PC-3 (cell line): ENCODE measurements at regions not wholly inside any gene's neighbourhood (a gene's known extent, or its start where the extent isn't known, plus 50 kb on each side); places are given as distances from the start of the nearest gene placed in this dataset.

ENCODE experiments used
- ATAC-seq: fragments of 200-7000 bp; cut with Tn5 transposase; 2 replicates; pipeline ENCODE4 v1.9.1; 2020; ENCODE audit warnings: mild to moderate bottlenecking, moderate library complexity
- BruUV-seq: library from RNA; stranded (reverse); fragments of 400-500 nt; replicated peaks from 2 replicates; lab custom pipeline; 2021; lab: Mats Ljungman, UMichigan
- CTCF ChIA-PET: fragments of 300-600 bp; sonication (Branson Sonifier 250); formaldehyde crosslinking; loops from one replicate; lab custom pipeline; 2022; ENCODE audit warnings: antibody characterized with exemption; lab: Charles Lee
- POLR2A ChIA-PET: fragments of 300-600 bp; sonication (Branson Sonifier 250); formaldehyde crosslinking; loops from one replicate; lab custom pipeline; 2022; ENCODE audit warnings: antibody characterized with exemption; ENCODE audit not compliant: unreplicated experiment; lab: Charles Lee
- DNase-seq: peaks from one replicate; pipeline ENCODE4 v3.0.0-alpha.2; 2015
- H2AFZ ChIP-seq: fragments of 300-600 bp; sonication (generic); 2 replicates; pipeline ENCODE4 v1.6.0; 2016; ENCODE audit warnings: antibody characterized with exemption, low read length
- H3F3A ChIP-seq: fragments of 300-600 bp; sonication (generic); one replicate; pipeline ENCODE4 v1.6.0; 2017; ENCODE audit warnings: antibody characterized with exemption, low read length, control low read depth, mild to moderate bottlenecking; ENCODE audit not compliant: unreplicated experiment
- H3K27ac ChIP-seq: fragments of 300-600 bp; sonication (generic); 2 replicates; pipeline ENCODE4 v1.5.1; 2016; ENCODE audit warnings: mild to moderate bottlenecking, low read length
- H3K27me3 ChIP-seq: fragments of 300-600 bp; sonication (generic); 2 replicates; pipeline ENCODE4 v1.6.1; 2016; ENCODE audit warnings: low read length, mixed read lengths
- H3K36me3 ChIP-seq: fragments of 300-600 bp; sonication (generic); 2 replicates; pipeline ENCODE4 v1.6.1; 2016; ENCODE audit warnings: low read depth, mixed run types, low read length, mixed read lengths
- H3K4me1 ChIP-seq: fragments of 300-600 bp; sonication (generic); 2 replicates; pipeline ENCODE4 v1.5.1; 2016; ENCODE audit warnings: low read length; ENCODE audit not compliant: insufficient read depth
- H3K4me2 ChIP-seq: fragments of 300-600 bp; sonication (generic); 2 replicates; pipeline ENCODE4 v1.6.0; 2016; ENCODE audit warnings: low read length
- H3K4me3 ChIP-seq: fragments of 300-600 bp; sonication (generic); 2 replicates; pipeline ENCODE4 v1.5.1; 2016; ENCODE audit warnings: mild to moderate bottlenecking, low read length, mixed read lengths
- H3K79me2 ChIP-seq: fragments of 300-600 bp; sonication (generic); 2 replicates; pipeline ENCODE4 v1.6.1; 2017; ENCODE audit warnings: low read length, mixed read lengths
- H3K9ac ChIP-seq: fragments of 300-600 bp; sonication (generic); 2 replicates; pipeline ENCODE4 v1.6.0; 2016; ENCODE audit warnings: mild to moderate bottlenecking, low read length
- H3K9me2 ChIP-seq: fragments of 300-600 bp; sonication (generic); replicated peaks from 2 replicates; pipeline ENCODE4 v1.6.1; 2016; ENCODE audit warnings: mixed run types, low read length, mixed read lengths
- H3K9me3 ChIP-seq: fragments of 300-600 bp; sonication (generic); 2 replicates; pipeline ENCODE4 v1.6.1; 2016; ENCODE audit warnings: low read length, mixed read lengths
- H4K20me1 ChIP-seq: fragments of 300-600 bp; sonication (generic); 2 replicates; pipeline ENCODE4 v1.6.1; 2016; ENCODE audit warnings: low read length, mixed read lengths
- EZH2 ChIP-seq: fragments of 300-600 bp; sonication (generic); IDR thresholded peaks from one replicate; pipeline ENCODE4 v1.6.1; 2017; ENCODE audit warnings: antibody characterized with exemption, mild to moderate bottlenecking, low read length; ENCODE audit not compliant: unreplicated experiment
- EZH2phosphoT487 ChIP-seq: fragments of 300-600 bp; sonication (generic); IDR thresholded peaks from 2 replicates; pipeline ENCODE4 v1.6.1; 2018; ENCODE audit warnings: mild to moderate bottlenecking, antibody characterized with exemption, low read length, borderline replicate concordance
- intact Hi-C: fragments of 100-400 bp; cut with micrococcal nuclease; formaldehyde crosslinking; loops from 2 replicates; pipeline ENCODE4 v1.9.0; 2023
- TF ChIP-seq, protein P1 (sequence below): fragments of 300-600 bp; sonication (generic); conservative IDR thresholded peaks from 2 replicates; pipeline ENCODE4 v1.5.1; 2017; ENCODE audit warnings: antibody characterized with exemption, low read depth, mild to moderate bottlenecking, low read length

DNA sequence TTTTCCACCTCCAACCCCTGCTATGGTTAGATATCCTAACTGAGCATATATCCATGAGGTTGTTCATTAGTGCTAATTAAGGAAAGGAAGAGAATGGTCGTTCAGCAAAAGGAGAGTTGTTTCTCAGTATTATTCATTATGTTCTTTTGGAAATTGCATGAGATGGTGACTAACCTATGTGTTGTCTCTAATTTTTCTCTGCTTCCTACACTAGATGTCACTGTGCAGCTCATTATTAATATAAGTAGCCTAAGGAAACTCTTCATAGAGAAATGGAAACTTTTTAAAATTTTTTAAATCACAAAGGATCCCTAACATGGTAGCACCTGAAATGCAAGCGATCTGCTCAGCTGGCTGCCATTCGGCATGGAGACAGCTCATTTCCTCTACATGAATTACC lies 67.7 kb upstream of the FAM9A start:
- peak overlapping the region; percentile 83 for H3K4me2 ChIP-seq
- H3K9me3 ChIP-seq: no peaks in the 10 kb centered on the region
- no peaks in the 10 kb centered on the region for H3K27me3 ChIP-seq
- peak overlapping the region; percentile 57 for H3K4me3 ChIP-seq
- peak; percentile 70 for ATAC-seq
- H3K9ac ChIP-seq: peak overlapping the region; percentile 93
- ChIA-PET POLR2A (interaction anchor here (0.6 kb wide), 1 partner anchor 528 kb away, joined by 3 read pairs; no protein-coding TSS in a partner anchor), CTCF (interaction anchor here (0.6 to 1.0 kb wide), 3 partner anchors 24 to 1229 kb away, joined by 3 to 9 read pairs (median 5); no protein-coding TSS in a partner anchor)
- H4K20me1 ChIP-seq: no peaks in the 10 kb centered on the region
- peak; percentile 57 for DNase-seq
- peak overlapping the region; percentile 100 for H3K27ac ChIP-seq
- no peaks in the 10 kb centered on the region for H3F3A ChIP-seq
- TSS peak; percentile 46 for BruUV-seq
- no peaks in the 10 kb centered on the region for H3K36me3 ChIP-seq
- H3K4me1 ChIP-seq: peaks cover 44% of the 10 kb centered on the region
- intact Hi-C loops: loop anchor here (1.0 to 2.0 kb wide), 6 partner anchors 24 to 594 kb away; no protein-coding TSS in a partner anchor
- H2AFZ ChIP-seq: peak overlapping the region; percentile 49; the same call in 1 of the 2 replicates
- no peaks in the 10 kb centered on the region for H3K9me2 ChIP-seq
- H3K79me2 ChIP-seq: no peaks in the 10 kb centered on the region
- TF ChIP-seq, protein P1, sequence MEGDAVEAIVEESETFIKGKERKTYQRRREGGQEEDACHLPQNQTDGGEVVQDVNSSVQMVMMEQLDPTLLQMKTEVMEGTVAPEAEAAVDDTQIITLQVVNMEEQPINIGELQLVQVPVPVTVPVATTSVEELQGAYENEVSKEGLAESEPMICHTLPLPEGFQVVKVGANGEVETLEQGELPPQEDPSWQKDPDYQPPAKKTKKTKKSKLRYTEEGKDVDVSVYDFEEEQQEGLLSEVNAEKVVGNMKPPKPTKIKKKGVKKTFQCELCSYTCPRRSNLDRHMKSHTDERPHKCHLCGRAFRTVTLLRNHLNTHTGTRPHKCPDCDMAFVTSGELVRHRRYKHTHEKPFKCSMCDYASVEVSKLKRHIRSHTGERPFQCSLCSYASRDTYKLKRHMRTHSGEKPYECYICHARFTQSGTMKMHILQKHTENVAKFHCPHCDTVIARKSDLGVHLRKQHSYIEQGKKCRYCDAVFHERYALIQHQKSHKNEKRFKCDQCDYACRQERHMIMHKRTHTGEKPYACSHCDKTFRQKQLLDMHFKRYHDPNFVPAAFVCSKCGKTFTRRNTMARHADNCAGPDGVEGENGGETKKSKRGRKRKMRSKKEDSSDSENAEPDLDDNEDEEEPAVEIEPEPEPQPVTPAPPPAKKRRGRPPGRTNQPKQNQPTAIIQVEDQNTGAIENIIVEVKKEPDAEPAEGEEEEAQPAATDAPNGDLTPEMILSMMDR: peak; percentile 64
- no peak for TF ChIP-seq EZH2

DNA sequence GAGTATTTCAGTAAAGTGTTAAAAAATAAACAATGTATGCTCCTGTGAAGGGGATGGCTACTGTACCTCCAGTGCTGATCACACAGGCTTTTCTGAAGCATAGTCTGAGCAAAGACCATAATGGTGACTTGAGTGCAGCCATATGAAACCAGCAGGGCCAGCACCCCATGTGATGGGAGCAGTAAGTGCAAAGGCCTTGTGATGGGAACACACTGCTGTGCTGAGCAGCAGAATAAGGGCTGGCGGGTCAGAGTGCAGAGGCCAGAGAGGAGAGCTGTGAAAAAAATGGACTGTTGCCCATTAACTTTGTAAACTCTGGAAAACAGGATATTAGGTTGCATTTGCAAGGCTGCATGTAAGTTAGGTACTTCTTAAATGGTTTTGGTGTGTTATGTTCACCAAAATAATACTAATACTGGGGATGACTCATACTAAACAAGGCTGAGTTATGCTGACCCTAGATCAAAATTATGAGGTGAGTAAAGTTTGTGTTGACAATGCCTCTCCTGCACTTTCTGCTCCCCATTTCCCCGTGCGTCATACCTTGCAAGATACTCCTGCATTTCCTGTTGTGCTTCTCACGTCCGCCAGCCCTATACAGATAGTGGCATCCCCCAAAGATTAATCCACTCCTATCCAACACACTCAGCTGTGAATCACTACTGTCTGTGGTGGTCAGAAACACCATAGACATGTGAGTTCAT lies 67.0 kb upstream of the FAM9A start:
- peak overlapping the region; percentile 49; the same call in 1 of the 2 replicates for H2AFZ ChIP-seq
- peak overlapping the region; percentile 57; the same call in 1 of the 2 replicates for H3K4me3 ChIP-seq
- H3K9me2 ChIP-seq: no peaks in the 10 kb centered on the region
- H3K9ac ChIP-seq: peak overlapping the region; percentile 93
- CTCF ChIA-PET: interaction anchor here (0.5 to 1.0 kb wide), 3 partner anchors 23 to 402 kb away, joined by 3 to 9 read pairs (median 5); no protein-coding TSS in a partner anchor
- no peaks in the 10 kb centered on the region for H3K79me2 ChIP-seq
- ATAC-seq (peak; percentile 91), DNase-seq (peak; percentile 92)
- H3K9me3 ChIP-seq: no peaks in the 10 kb centered on the region
- peak overlapping the region; percentile 83 for H3K4me2 ChIP-seq
- no peaks in the 10 kb centered on the region for H3F3A ChIP-seq
- no TSS peak for BruUV-seq
- peaks cover 44% of the 10 kb centered on the region for H3K4me1 ChIP-seq
- no peaks in the 10 kb centered on the region for H3K27me3 ChIP-seq
- H3K36me3 ChIP-seq: no peaks in the 10 kb centered on the region
- no peaks in the 10 kb centered on the region for H4K20me1 ChIP-seq
- H3K27ac ChIP-seq: peak overlapping the region; percentile 100
- intact Hi-C loops: loop anchor here (1.0 to 2.0 kb wide), 5 partner anchors 23 to 595 kb away; no protein-coding TSS in a partner anchor
- TF ChIP-seq EZH2: no peak
- TF ChIP-seq, protein P1: no peak
- TF ChIP-seq EZH2phosphoT487: no peak
- POLR2A ChIA-PET: interaction anchor here (0.6 to 0.7 kb wide), 4 partner anchors 21 to 596 kb away, joined by 3 to 5 read pairs (median 4); partner anchors contain the start of gene TBL1X
